ENCODE measurements at regions not wholly inside any gene's neighbourhood (a gene's known extent, or its start where the extent isn't known, plus 50 kb on each side); places are given as distances from the start of the nearest gene placed in this dataset.

DNA sequence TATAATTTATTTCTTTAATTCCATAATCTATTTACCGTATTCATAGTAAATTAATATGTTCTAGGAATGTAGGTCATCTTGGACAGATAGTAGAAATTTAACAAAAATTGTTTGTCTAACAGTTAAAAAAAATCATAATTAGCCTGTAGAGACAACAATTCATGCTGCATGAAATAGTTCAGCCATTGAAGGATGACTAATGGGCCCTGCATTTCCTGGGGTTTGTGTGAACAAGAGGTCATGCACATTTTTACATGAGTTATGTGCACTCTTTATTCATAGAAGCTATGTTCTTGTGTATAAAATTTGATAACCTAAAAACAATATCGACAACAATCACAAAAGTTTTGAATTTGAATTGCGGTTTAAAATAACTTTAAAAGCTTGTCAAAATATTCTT, 1663.6 kb downstream of the SUCLG1 start:
- TF ChIP-seq POLR2A (conservative IDR thresholded peaks at IDR 0.05) (no peak), ZNF263 (CRISPR knock-in tag; IDR thresholded peaks at IDR 0.05; ENCODE audit: borderline replicate concordance) (no peak), RBBP5 (IDR thresholded peaks at IDR 0.05; ENCODE audit: borderline replicate concordance, insufficient read depth, low read length, poor library complexity, severe bottlenecking) (no peak), FOSL1 (tag; conservative IDR thresholded peaks at IDR 0.05) (0 out of 2 replicates have a peak, but pooled peaks have one; percentile 13), GATAD2B (IDR thresholded peaks at IDR 0.05; ENCODE audit: borderline replicate concordance) (no peak), ZNF232 (CRISPR knock-in tag; IDR thresholded peaks at IDR 0.05) (no peak), ZNF311 (CRISPR knock-in tag; IDR thresholded peaks at IDR 0.05) (no peak)
- TF ChIP-seq, protein P1, sequence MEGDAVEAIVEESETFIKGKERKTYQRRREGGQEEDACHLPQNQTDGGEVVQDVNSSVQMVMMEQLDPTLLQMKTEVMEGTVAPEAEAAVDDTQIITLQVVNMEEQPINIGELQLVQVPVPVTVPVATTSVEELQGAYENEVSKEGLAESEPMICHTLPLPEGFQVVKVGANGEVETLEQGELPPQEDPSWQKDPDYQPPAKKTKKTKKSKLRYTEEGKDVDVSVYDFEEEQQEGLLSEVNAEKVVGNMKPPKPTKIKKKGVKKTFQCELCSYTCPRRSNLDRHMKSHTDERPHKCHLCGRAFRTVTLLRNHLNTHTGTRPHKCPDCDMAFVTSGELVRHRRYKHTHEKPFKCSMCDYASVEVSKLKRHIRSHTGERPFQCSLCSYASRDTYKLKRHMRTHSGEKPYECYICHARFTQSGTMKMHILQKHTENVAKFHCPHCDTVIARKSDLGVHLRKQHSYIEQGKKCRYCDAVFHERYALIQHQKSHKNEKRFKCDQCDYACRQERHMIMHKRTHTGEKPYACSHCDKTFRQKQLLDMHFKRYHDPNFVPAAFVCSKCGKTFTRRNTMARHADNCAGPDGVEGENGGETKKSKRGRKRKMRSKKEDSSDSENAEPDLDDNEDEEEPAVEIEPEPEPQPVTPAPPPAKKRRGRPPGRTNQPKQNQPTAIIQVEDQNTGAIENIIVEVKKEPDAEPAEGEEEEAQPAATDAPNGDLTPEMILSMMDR (IDR thresholded peaks at IDR 0.05 in 2 of 3, conservative IDR thresholded peaks at IDR 0.05 in 1 of 3; ENCODE audit: insufficient read depth in 2 of 3, low read depth in 1 of 3, low read length in 3 of 3): no peak
